Ishikawa (cell line): ENCODE measurements at regions not wholly inside any gene's neighbourhood (a gene's known extent, or its start where the extent isn't known, plus 50 kb on each side); places are given as distances from the start of the nearest gene placed in this dataset.

Experiments used
- CEBPB ChIP-seq: IDR thresholded peaks from 2 replicates; pipeline ENCODE4 v1.6.1; 2012
- CREB1 ChIP-seq: IDR thresholded peaks from 2 replicates; pipeline ENCODE4 v1.6.1; 2012; ENCODE audit warnings: low read depth
- EGR1 ChIP-seq: IDR thresholded peaks from 2 replicates; pipeline ENCODE4 v1.6.1; 2012
- EP300 ChIP-seq: IDR thresholded peaks from 2 replicates; pipeline ENCODE4 v1.6.1; 2012; ENCODE audit warnings: borderline replicate concordance
- FOXM1 ChIP-seq: IDR thresholded peaks from 2 replicates; pipeline ENCODE4 v1.6.1; 2012; ENCODE audit warnings: low read depth, borderline replicate concordance
- MAX ChIP-seq: IDR thresholded peaks from 2 replicates; pipeline ENCODE4 v1.6.1; 2012
- NFIC ChIP-seq: IDR thresholded peaks from 2 replicates; pipeline ENCODE4 v1.6.1; 2012
- RAD21 ChIP-seq: IDR thresholded peaks from 2 replicates; pipeline ENCODE4 v1.6.1; 2012; ENCODE audit warnings: low read depth
- REST ChIP-seq: IDR thresholded peaks from 2 replicates; pipeline ENCODE4 v1.6.1; 2012; ENCODE audit warnings: low read depth, mild to moderate bottlenecking

- no peak for TF ChIP-seq REST
- no peak for TF ChIP-seq NFIC
- no peak for TF ChIP-seq EGR1
- TF ChIP-seq CREB1, result no peak
- TF ChIP-seq CEBPB, result no peak
- TF ChIP-seq MAX, result no peak
- TF ChIP-seq FOXM1, result no peak
- no peak for TF ChIP-seq EP300
- TF ChIP-seq RAD21, result no peak
Observed at GRCh38 chr2:125630377-125630776, 1025.6 kb upstream of the GYPC start.
